Vagina (tissue), 2 donors: ENCODE measurements at regions not wholly inside any gene's neighbourhood (a gene's known extent, or its start where the extent isn't known, plus 50 kb on each side); places are given as distances from the start of the nearest gene placed in this dataset.

Experiments used
- POLR2A ChIP-seq, 2 donors: fragments of 450-650 bp; IDR thresholded peaks; one replicate each; pipeline ENCODE4 v1.6.1; 2017; ENCODE audit warnings: antibody characterized with exemption in 2 of 2, mild to moderate bottlenecking in 2 of 2, moderate library complexity in 2 of 2
- POLR2AphosphoS5 ChIP-seq, 2 donors: sonication (generic); formaldehyde crosslinking; IDR thresholded peaks; one replicate each; pipeline ENCODE4 v1.9.0; 2017; ENCODE audit warnings: antibody characterized with exemption in 2 of 2, mild to moderate bottlenecking in 2 of 2, low read depth in 1 of 2; ENCODE audit not compliant: insufficient read depth in 1 of 2
- TF ChIP-seq, protein P1 (sequence below), 3 experiments: fragments of 450-650 bp in 2 of 3; fragments of 200-600 bp in 1 of 3; sonication (generic) in 1 of 3; IDR thresholded peaks; one replicate each; pipeline ENCODE4 v1.5.1; 2017 to 2019; ENCODE audit warnings: antibody characterized with exemption in 3 of 3, mild to moderate bottlenecking in 2 of 3, moderate library complexity in 2 of 3

DNA sequence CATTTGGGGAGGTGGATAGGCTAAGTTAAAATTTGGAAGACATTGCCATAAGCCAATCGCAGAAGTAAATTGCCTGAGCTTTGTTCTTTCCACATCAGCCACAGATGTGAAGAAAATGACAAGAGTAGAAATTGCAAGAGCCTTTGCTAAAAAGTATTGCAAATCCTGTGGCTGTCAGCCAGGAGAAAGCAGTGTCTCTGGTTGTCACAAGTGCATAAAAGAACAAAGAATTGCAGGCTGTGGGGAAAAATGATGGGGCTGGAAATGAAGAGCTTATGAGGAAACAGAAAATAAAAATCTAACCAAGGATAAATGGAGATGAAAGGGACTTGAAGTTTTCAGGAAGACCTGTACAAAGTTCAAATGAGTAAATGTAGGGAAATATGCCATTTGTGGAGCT, 344.8 kb downstream of the CSNK1G3 start:
- no peak for TF ChIP-seq POLR2A (IDR thresholded peaks at IDR 0.05)
- TF ChIP-seq, protein P1, sequence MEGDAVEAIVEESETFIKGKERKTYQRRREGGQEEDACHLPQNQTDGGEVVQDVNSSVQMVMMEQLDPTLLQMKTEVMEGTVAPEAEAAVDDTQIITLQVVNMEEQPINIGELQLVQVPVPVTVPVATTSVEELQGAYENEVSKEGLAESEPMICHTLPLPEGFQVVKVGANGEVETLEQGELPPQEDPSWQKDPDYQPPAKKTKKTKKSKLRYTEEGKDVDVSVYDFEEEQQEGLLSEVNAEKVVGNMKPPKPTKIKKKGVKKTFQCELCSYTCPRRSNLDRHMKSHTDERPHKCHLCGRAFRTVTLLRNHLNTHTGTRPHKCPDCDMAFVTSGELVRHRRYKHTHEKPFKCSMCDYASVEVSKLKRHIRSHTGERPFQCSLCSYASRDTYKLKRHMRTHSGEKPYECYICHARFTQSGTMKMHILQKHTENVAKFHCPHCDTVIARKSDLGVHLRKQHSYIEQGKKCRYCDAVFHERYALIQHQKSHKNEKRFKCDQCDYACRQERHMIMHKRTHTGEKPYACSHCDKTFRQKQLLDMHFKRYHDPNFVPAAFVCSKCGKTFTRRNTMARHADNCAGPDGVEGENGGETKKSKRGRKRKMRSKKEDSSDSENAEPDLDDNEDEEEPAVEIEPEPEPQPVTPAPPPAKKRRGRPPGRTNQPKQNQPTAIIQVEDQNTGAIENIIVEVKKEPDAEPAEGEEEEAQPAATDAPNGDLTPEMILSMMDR (IDR thresholded peaks at IDR 0.05), result no peak
- TF ChIP-seq POLR2AphosphoS5 (IDR thresholded peaks at IDR 0.05; ENCODE audit: insufficient read depth in 1 of 2, low read depth in 1 of 2), result no peak
